NCI-H510A treated with DMSO at 0.1 percent for 48 hours (cell line): ENCODE measurements at regions not wholly inside any gene's neighbourhood (a gene's known extent, or its start where the extent isn't known, plus 50 kb on each side); places are given as distances from the start of the nearest gene placed in this dataset.
"Not testable (repeated sequence)": the region's sequence is repeated elsewhere in the genome, so short reads cannot be mapped to it uniquely, and the experiment has no call there.

Source experiments
- DNase-seq: peaks from one replicate; lab custom pipeline; 2025; lab: John Stamatoyannopoulos, UW

- no peak for DNase-seq
These were observed 118.5 kb upstream of the NKX1-1 start for GRCh38 chr4:1524761-1525160.

- DNase-seq, result no peak
These were observed 117.8 kb upstream of the NKX1-1 start for GRCh38 chr4:1523907-1524636.

- no peak for DNase-seq
These were observed 117.3 kb upstream of the NKX1-1 start for GRCh38 chr4:1523506-1523905.

GRCh38 chr4:1523033-1523432 is 116.8 kb upstream of the NKX1-1 start:
- DNase-seq, result no peak

- no peak for DNase-seq
These were observed 116.4 kb upstream of the NKX1-1 start for GRCh38 chr4:1522606-1523005.

GRCh38 chr4:1521821-1522361 is 115.6 kb upstream of the NKX1-1 start:
- DNase-seq, result no peak

DNA sequence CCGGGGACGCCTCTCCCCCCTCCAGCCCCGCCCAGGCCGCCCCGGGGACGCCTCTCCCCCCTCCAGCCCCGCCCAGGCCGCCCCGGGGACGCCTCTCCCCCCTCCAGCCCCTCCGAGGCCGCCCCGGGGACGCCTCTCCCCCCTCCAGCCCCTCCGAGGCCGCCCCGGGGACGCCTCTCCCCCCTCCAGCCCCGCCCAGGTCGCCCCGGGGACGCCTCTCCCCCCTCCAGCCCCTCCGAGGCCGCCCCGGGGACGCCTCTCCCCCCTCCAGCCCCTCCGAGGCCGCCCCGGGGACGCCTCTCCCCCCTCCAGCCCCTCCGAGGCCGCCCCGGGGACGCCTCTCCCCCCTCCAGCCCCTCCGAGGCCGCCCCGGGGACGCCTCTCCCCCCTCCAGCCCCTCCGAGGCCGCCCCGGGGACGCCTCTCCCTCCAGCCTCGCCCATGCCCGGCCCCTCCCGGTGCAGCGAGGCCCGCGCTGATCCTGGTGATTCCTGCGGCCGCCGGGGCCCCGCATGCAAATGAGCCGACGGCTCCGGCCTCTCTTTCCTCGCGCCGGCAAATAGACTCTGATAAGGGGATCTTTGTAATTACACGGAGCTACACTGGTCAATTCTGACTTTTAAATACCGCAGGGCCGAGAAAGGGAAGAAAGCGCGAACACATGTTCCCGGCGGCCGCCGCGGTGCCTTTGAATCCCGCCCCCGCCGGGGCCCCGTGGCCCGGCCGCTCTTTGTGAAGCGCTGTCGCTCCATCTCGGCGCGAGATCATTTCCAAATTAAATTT is 114.7 kb upstream of the NKX1-1 start:
- not testable (repeated sequence) for DNase-seq

DNA sequence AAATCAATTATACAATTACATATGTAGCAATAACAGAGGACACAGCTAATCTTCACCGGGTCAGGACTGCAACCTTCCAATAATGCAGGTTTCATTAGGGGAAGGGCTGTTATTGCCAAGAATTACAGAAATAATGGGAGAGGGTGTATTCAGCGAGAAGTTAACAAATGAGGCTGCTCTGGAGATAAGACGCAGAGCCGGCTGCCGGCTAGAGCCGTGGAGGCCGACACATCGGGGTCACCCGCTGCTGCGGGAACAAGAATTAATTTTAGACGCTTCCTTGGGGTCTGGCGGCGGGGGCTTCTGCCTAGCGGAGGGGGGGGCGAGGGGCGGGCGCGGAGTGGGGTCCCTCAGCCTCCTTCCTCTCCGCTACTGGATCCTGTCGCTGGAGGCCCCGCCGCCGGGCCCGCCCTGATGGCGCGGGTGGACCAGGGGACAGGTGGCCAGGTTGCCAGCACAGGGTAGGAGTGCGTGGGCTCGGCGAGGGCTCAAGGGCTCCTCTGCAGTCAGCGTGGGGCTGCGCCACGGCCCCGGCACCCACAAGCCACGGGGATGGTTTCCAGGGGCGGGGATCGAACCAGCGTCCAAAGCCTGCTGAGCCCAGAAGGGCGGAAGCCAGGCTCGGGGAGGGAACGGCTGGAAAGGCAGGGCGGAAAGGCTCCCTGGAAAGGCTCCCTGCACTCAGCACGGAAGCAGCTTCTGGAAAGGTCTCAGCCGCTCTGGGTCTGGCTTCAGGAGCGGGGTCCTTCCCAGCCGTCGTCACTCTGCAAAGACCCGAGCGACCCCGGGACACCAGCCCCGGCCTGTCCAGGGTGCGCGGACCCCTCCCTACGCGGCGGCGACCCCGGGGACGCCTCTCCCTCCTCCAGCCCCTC is 113.8 kb upstream of the NKX1-1 start:
- DNase-seq, result no peak

- DNase-seq, result no peak
These were observed 112.9 kb upstream of the NKX1-1 start for GRCh38 chr4:1518997-1519700.

GRCh38 chr4:1517592-1518411 is 111.6 kb upstream of the NKX1-1 start:
- DNase-seq, result no peak

- DNase-seq, result no peak
These were observed 110.7 kb upstream of the NKX1-1 start for GRCh38 chr4:1516881-1517480.

GRCh38 chr4:1516261-1516660 is 110.0 kb upstream of the NKX1-1 start:
- no peak for DNase-seq

GRCh38 chr4:1515763-1516162 is 109.5 kb upstream of the NKX1-1 start:
- DNase-seq, result no peak

GRCh38 chr4:1515156-1515555 is 108.9 kb upstream of the NKX1-1 start:
- DNase-seq, result no peak

DNA sequence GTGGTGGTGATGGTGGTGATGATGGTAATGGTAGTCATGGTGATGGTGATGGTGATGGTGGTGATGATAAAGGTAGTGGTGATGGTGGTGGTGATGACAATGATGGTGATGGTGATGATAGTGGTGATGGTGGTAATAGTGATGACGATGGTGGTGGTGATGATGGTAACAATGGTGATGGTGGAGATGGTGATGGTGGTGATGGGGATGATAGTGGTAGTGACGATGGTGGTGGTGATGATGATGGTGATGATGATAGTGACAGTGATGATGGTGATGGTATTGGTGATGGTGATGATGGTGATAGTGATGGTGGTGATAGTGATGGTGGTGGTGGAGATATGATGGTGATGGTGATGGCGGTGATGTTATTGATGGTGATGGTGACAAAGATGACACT is 108.4 kb upstream of the NKX1-1 start:
- no peak for DNase-seq

GRCh38 chr4:1513936-1514483 is 107.8 kb upstream of the NKX1-1 start:
- no peak for DNase-seq

GRCh38 chr4:1512738-1513660 is 106.8 kb upstream of the NKX1-1 start:
- DNase-seq, result no peak

DNA sequence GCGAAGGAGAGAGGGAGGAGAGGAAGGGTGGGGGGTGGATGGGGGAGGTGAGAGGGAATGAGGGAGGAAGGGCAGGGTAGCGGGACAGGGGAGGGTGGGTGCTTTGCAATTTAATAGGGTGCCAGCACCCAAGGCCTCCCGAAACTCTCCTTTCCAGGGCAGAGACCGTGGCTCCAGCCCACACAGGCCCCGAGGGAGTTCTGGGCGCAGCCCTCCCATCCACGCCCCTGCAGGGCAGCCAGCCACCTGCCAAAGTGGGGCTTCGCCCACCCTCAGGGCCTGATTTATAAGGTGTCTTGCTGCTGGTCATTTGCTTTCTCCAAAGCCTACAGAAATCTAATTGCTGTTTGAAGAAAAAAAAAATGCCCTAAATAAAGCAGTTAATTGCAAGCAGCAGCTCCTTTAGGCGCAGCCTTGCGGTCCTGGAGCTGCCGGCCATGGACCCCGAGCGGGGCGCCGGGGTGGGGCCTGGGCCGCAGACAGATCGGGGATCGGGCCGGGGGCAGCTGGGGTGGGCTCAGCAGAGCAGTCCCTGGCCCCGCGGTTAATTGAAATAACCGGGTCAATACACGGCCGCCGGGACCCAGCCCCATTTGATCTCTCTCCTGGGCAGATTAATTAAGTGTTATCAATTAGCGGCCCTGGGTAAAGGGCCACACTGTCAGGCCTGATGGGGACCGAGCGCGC is 106.0 kb upstream of the NKX1-1 start:
- DNase-seq, result no peak
